HG03442 (cell line): ENCODE measurements at regions not wholly inside any gene's neighbourhood (a gene's known extent, or its start where the extent isn't known, plus 50 kb on each side); places are given as distances from the start of the nearest gene placed in this dataset.

Experiments used
- ATAC-seq: cut with Tn5 transposase; IDR thresholded peaks from one replicate; pipeline ENCODE4 v1.9.1; 2021; ENCODE audit warnings: mild to moderate bottlenecking, moderate library complexity; ENCODE audit not compliant: unreplicated experiment

DNA sequence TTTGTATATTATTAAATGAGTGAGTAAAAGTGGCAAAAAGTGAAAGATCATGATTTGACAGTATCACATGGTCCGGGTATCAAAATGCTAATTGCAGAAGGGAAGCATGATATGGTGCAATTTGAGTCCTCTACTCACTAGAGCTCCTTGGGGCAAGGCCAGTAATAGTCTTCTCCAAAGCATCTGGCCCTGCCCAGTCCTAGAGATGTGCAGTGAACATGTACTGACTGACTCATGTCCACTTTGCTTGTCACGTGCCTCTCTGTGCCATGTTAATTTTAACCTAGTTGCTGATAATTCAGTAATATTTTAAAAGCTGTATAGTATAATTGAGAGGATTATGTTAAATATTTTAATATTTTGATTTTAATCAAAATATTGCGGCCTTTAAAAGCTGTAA, 54.6 kb upstream of the TENM3 start:
- ATAC-seq = no peak

DNA sequence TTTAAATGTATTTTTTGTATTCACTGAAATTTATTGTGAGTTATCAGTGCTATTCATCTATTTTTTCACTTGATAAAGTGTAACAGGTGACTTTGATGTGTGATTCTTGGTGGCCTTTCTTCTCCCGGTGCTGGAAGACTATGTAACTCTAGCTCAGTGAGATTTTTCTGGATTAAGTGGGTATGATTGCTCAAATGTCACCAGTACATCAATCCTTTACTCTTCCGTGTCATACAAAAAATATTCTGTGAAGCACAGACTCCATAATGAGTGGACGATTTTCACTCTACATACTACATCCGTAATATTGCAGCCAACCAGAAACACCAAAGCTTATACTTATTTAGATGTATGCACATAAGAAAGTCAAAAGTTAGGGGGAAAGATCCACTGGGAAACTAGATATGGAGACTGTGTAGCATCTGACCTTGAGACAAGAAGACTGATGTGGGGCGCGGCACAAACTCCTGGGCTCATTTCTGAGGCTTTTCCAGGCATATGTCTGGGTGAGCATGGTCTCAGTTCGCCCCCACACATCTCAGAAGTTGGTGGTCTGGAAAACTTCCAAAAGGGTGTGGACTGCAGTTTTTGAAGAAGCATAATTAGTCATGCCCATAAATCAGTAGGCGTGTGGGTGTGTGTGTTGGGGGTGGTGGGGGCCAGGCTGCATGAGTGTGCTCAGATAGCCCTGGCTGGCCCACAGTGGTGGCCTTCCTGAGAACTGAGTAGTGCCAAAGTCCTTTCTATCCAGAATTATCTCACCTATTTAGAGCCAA, 53.9 kb upstream of the TENM3 start:
- no peak for ATAC-seq

DNA sequence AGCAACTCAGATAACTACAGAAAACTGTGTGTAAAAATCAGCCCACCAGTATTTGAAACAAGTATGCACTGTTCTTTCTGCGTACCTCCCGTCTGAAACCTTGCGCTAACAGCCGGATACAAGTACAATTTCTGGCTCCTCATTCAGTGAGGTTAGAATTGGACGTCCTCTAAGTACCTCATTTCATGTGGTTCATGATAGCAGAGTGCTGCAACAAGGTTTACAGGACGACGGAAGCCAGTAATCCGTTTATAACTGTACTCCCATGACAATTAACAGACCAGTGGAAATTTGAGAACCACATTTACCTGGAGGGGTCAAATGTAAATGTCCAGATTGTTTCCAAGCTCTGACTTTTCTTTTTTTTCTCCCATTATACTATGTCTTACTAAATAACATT, 52.9 kb upstream of the TENM3 start:
- no peak for ATAC-seq

DNA sequence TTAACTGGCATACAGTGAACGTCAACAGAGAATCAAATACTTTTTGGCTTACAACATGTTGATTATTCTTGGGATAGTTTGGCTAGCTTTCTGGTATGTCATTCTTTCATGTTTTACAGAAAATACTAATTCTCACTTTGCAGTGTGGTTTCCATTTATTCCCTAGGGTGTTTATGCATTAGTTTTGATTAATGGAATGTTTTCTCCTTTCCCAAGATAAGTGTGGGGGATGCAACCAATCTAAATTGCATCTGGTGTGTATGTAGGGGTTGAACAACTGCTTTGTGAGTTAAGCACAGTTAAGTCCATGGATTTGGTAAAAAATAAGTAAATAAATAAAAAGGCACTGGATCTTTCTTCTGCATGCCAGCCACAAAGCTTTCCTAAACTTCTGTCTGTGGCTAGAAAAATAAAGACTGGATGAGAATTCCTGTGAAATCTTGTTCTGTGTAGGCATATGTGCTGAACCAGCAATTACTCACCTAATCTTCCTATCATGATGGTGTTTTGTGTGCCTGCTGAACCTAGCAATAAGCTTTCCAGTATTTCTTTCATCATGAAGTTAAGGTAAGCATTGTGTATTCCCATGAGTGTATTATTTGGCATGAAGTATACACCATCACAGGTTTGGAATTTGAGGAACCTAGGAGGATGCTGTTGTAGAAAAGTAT, 50.6 kb upstream of the TENM3 start:
- ATAC-seq = no peak

DNA sequence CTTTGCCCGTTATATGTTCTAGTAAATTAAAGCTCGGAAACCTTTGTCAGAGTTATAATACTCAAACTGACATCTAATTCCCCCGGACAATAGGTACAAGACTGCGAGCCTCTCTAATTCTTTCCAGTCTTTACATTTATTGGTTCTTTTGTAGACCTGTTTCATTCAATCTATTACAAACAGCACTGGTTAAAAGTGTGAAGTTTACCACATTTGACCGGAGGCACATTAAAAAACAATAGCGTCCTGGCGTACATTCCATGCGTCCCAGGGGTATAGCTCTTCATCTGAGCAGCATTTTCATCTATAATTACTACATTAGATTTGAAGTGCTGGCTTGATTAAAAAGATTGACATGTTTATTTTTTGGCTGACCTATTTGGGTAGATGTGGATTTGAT, 49.9 kb upstream of the TENM3 start:
- no peak for ATAC-seq
